GM21515 (cell line): ENCODE measurements at regions not wholly inside any gene's neighbourhood (a gene's known extent, or its start where the extent isn't known, plus 50 kb on each side); places are given as distances from the start of the nearest gene placed in this dataset.
"Not testable (repeated sequence)": the region's sequence is repeated elsewhere in the genome, so short reads cannot be mapped to it uniquely, and the experiment has no call there.

Experiments used
- ATAC-seq: cut with Tn5 transposase; IDR thresholded peaks from one replicate; pipeline ENCODE4 v1.9.1; 2021; ENCODE audit not compliant: unreplicated experiment

GRCh38 chrY:21033363-21033762 lies 277.5 kb downstream of the RPS4Y2 start:
- no peak for ATAC-seq

GRCh38 chrY:21034151-21035061 lies 278.5 kb downstream of the RPS4Y2 start:
- ATAC-seq: no peak

GRCh38 chrY:21037398-21037797 lies 281.5 kb downstream of the RPS4Y2 start:
- ATAC-seq: not testable (repeated sequence)

GRCh38 chrY:21039811-21040210 lies 283.9 kb downstream of the RPS4Y2 start:
- ATAC-seq: no peak

- ATAC-seq: not testable (repeated sequence)
Measured at GRCh38 chrY:21040711-21041110, 284.8 kb downstream of the RPS4Y2 start.

- no peak for ATAC-seq
Measured at GRCh38 chrY:21073079-21073478, 317.2 kb downstream of the RPS4Y2 start.

GRCh38 chrY:21073641-21074260 lies 317.8 kb downstream of the RPS4Y2 start:
- no peak for ATAC-seq

GRCh38 chrY:21075658-21076057 lies 319.8 kb downstream of the RPS4Y2 start:
- no peak for ATAC-seq

- no peak for ATAC-seq
Measured at GRCh38 chrY:21079670-21080069, 323.8 kb downstream of the RPS4Y2 start.

GRCh38 chrY:21081640-21082611 lies 326.0 kb downstream of the RPS4Y2 start:
- no peak for ATAC-seq

- no peak for ATAC-seq
Measured at GRCh38 chrY:21082639-21083038, 326.7 kb downstream of the RPS4Y2 start.

GRCh38 chrY:21091909-21092308 lies 336.0 kb downstream of the RPS4Y2 start:
- ATAC-seq: no peak

GRCh38 chrY:21102507-21102906 lies 346.6 kb downstream of the RPS4Y2 start:
- ATAC-seq: no peak

- ATAC-seq: no peak
Measured at GRCh38 chrY:21103885-21104284, 348.0 kb downstream of the RPS4Y2 start.

- ATAC-seq: no peak
Measured at GRCh38 chrY:21105529-21105928, 349.6 kb downstream of the RPS4Y2 start.

- ATAC-seq: no peak
Measured at GRCh38 chrY:21111313-21111712, 355.4 kb downstream of the RPS4Y2 start.

GRCh38 chrY:21121065-21121464 lies 365.2 kb downstream of the RPS4Y2 start:
- ATAC-seq: no peak

GRCh38 chrY:21135591-21135990 lies 375.5 kb upstream of the RBMY1B start:
- ATAC-seq: no peak

GRCh38 chrY:21138056-21138758 lies 372.9 kb upstream of the RBMY1B start:
- ATAC-seq: no peak

- no peak for ATAC-seq
Measured at GRCh38 chrY:21146331-21146730, 364.8 kb upstream of the RBMY1B start.

GRCh38 chrY:21149971-21150370 lies 361.2 kb upstream of the RBMY1B start:
- no peak for ATAC-seq
